K562 (cell line): ENCODE measurements at regions not wholly inside any gene's neighbourhood (a gene's known extent, or its start where the extent isn't known, plus 50 kb on each side); places are given as distances from the start of the nearest gene placed in this dataset.

Experiments used
- ATAC-seq: fragments of 200-7000 bp; cut with Tn5 transposase; 3 replicates; pipeline ENCODE4 v1.9.1; 2020; ENCODE audit warnings: moderate library complexity
- BruUV-seq: library from RNA; stranded (reverse); fragments of 400-500 nt; replicated peaks from 2 replicates; lab custom pipeline; 2021; lab: Mats Ljungman, UMichigan
- CTCF ChIA-PET: fragments of 300-600 bp; formaldehyde crosslinking; extraction: SDS; loops from one replicate; lab custom pipeline; 2021; ENCODE audit warnings: low intra/inter-chr PET ratio; lab: Yijun Ruan, JAX
- POLR2A ChIA-PET: fragments of 300-600, 350-650 bp; sonication (Branson Sonifier 250); formaldehyde crosslinking; extraction: SDS; loops from one replicate; lab custom pipeline; 2021; ENCODE audit warnings: antibody characterized with exemption, inconsistent platforms; lab: Yijun Ruan, JAX
- DNase-seq, 4 experiments: peaks; one replicate each; pipeline versions ENCODE4 v3.0.0 to v3.0.0-alpha.2; 2011 to 2018; ENCODE audit warnings: low spot score in 3 of 4, mixed read lengths in 3 of 4; ENCODE audit errors: extremely low read depth in 1 of 4
- FAIRE-seq: peaks from 2 replicates; lab custom pipeline; 2011; peaks lifted over from hg19 to GRCh38; lab: Jason Lieb, UNC
- H2AFZ ChIP-seq: 2 replicates; pipeline ENCODE4 v1.6.0; 2011; ENCODE audit warnings: low read depth, low read length, control low read depth, inconsistent platforms
- H3K27ac ChIP-seq: fragments of 200-600 bp; 3 replicates; pipeline ENCODE4 v1.8.0; 2011; ENCODE audit warnings: low read depth, mild to moderate bottlenecking, control low read depth, inconsistent platforms, low read length, moderate library complexity, mixed read lengths; ENCODE audit errors: extremely low read depth
- H3K27me3 ChIP-seq, 2 experiments: fragments of 300-600 bp in 1 of 2; 2 replicates in 1 of 2; 3 replicates in 1 of 2; pipeline versions ENCODE4 v1.6.0 to v1.8.0; 2011; ENCODE audit warnings: inconsistent platforms in 2 of 2, low read length in 2 of 2, mild to moderate bottlenecking in 1 of 2, mixed read lengths in 1 of 2, moderate library complexity in 1 of 2; ENCODE audit not compliant: control insufficient read depth in 2 of 2, insufficient read depth in 2 of 2
- H3K36me3 ChIP-seq: fragments of 300-600 bp; 3 replicates; pipeline ENCODE4 v1.8.0; 2011; ENCODE audit warnings: mild to moderate bottlenecking, low read length, inconsistent platforms; ENCODE audit not compliant: control insufficient read depth, insufficient read depth
- H3K4me1 ChIP-seq, 2 experiments: fragments of 200-600 bp in 1 of 2; replicated peaks in 1 of 2; 2 replicates in 1 of 2; 3 replicates in 1 of 2; pipeline versions ENCODE4 v1.5.1 to v1.8.0; 2011; ENCODE audit warnings: inconsistent platforms in 2 of 2, low read length in 2 of 2, mild to moderate bottlenecking in 1 of 2, mixed read lengths in 1 of 2, moderate library complexity in 1 of 2; ENCODE audit not compliant: control insufficient read depth in 2 of 2, insufficient read depth in 2 of 2
- H3K4me2 ChIP-seq: 2 replicates; pipeline ENCODE4 v1.6.1; 2011; ENCODE audit warnings: low read length, control low read depth, inconsistent platforms, mixed read lengths; ENCODE audit not compliant: insufficient read depth
- H3K4me3 ChIP-seq: fragments of 200-600 bp; sonication (generic), shearing (Covaris generic); 2 replicates; pipeline ENCODE4 v1.5.1; 2016; ENCODE audit warnings: control low read depth, inconsistent platforms
- H3K79me2 ChIP-seq: fragments of 200-600 bp; 3 replicates; pipeline ENCODE4 v1.8.0; 2011; ENCODE audit warnings: low read length, inconsistent platforms; ENCODE audit not compliant: control insufficient read depth, insufficient read depth
- H3K9ac ChIP-seq, 2 experiments: 2 replicates each; pipeline versions ENCODE4 v1.6.0 to v1.6.1; 2011; ENCODE audit warnings: low read depth in 2 of 2, low read length in 2 of 2, control low read depth in 1 of 2, inconsistent platforms in 1 of 2, mild to moderate bottlenecking in 1 of 2, mixed read lengths in 1 of 2; ENCODE audit not compliant: insufficient read depth in 1 of 2
- H3K9me1 ChIP-seq: one replicate; pipeline ENCODE4 v1.6.0; 2011; ENCODE audit warnings: inconsistent platforms, mild to moderate bottlenecking, low read length, moderate library complexity; ENCODE audit not compliant: control insufficient read depth, insufficient read depth
- H3K9me3 ChIP-seq: replicated peaks from 2 replicates; pipeline ENCODE4 v1.5.1; 2011; ENCODE audit warnings: low read depth, low read length, inconsistent platforms; ENCODE audit not compliant: control insufficient read depth, insufficient read depth
- H4K20me1 ChIP-seq: replicated peaks from 2 replicates; pipeline ENCODE4 v1.6.1; 2011; ENCODE audit warnings: low read length, inconsistent platforms, mixed read lengths; ENCODE audit not compliant: control insufficient read depth, insufficient read depth
- MCM5 ChIP-seq: fragments of 450-650 bp; IDR thresholded peaks from 2 replicates; pipeline ENCODE4 v1.6.1; 2016; ENCODE audit warnings: low read depth
- PHF20 ChIP-seq: fragments of 450-650 bp; IDR thresholded peaks from 2 replicates; pipeline ENCODE4 v1.6.1; 2018; ENCODE audit not compliant: partially characterized antibody
- POLR2AphosphoS5 ChIP-seq: IDR thresholded peaks from 2 replicates; pipeline ENCODE4 v1.6.1; 2011; ENCODE audit warnings: mild to moderate bottlenecking, low read depth, low read length, moderate library complexity; ENCODE audit not compliant: control insufficient read depth, insufficient read depth
- SRF ChIP-seq, 2 experiments: fragments of 250-450, 450-650 bp in 1 of 2; sonication (Bioruptor Pico) in 1 of 2; sonication (generic) in 1 of 2; formaldehyde crosslinking; IDR thresholded peaks; 2 replicates each; pipeline versions ENCODE4 v1.5.0 to v1.5.1; 2020 to 2022; ENCODE audit warnings: mild to moderate bottlenecking in 1 of 2, missing genetic modification reagents in 1 of 2
- ZBTB7A ChIP-seq: IDR thresholded peaks from 2 replicates; pipeline ENCODE4 v1.6.1; 2011; ENCODE audit warnings: low read depth, mild to moderate bottlenecking, low read length, moderate library complexity, borderline replicate concordance; ENCODE audit not compliant: control insufficient read depth
- WGBS: fragments of 100-300 bp; shearing (Covaris generic); methylation state at CpG from one replicate; pipeline ENCODE4 v1.1.6; 2016; ENCODE audit warnings: low coverage, mixed read lengths; ENCODE audit not compliant: insufficient coverage; ENCODE audit errors: missing lambda C conversion rate; 5-methylcytosine and 5-hydroxymethylcytosine counted together
- in situ Hi-C: fragments of 300-500 bp; cut with MboI; formaldehyde crosslinking; loops from 4 replicates; pipeline ENCODE4 v1.15.0; 2018; ENCODE audit warnings: inconsistent platforms, mixed read lengths
- intact Hi-C: fragments of 100-400 bp; cut with micrococcal nuclease; formaldehyde crosslinking; loops from 2 replicates; pipeline ENCODE4 v1.14.2; 2022
- TF ChIP-seq, protein P1 (sequence below): fragments of 250-450 bp; sonication (Bioruptor Pico); IDR thresholded peaks from 2 replicates; pipeline ENCODE4 v1.8.0; 2022; ENCODE audit warnings: moderate library complexity, mild to moderate bottlenecking, inconsistent platforms
- TF ChIP-seq, protein P2 (sequence below): fragments of 200-400 bp; formaldehyde crosslinking; IDR thresholded peaks from 2 replicates; pipeline ENCODE4 v1.6.1; 2017; ENCODE audit warnings: mild to moderate bottlenecking, low read depth, low read length, moderate library complexity
- TF ChIP-seq, protein P3 (sequence below), 2 experiments: fragments of 450-650 bp in 1 of 2; sonication (generic) in 1 of 2; formaldehyde crosslinking in 1 of 2; IDR thresholded peaks in 1 of 2; conservative IDR thresholded peaks in 1 of 2; 2 replicates each; pipeline versions ENCODE4 v1.6.1 to v1.8.1; 2016 to 2023; ENCODE audit warnings: mild to moderate bottlenecking in 2 of 2, moderate library complexity in 2 of 2, inconsistent platforms in 1 of 2, missing genetic modification reagents in 1 of 2
- TF ChIP-seq, protein P4 (sequence below), 2 experiments: fragments of 450-650 bp; IDR thresholded peaks; 2 replicates each; pipeline ENCODE4 v1.6.1; 2018; ENCODE audit warnings: mild to moderate bottlenecking in 2 of 2, low read depth in 1 of 2; ENCODE audit not compliant: partially characterized antibody in 2 of 2
- TF ChIP-seq, protein P5 (sequence below): fragments of 250-450 bp; sonication (Bioruptor Pico); IDR thresholded peaks from 2 replicates; pipeline ENCODE4 v1.8.0; 2022; ENCODE audit warnings: inconsistent platforms, mild to moderate bottlenecking, moderate library complexity, borderline replicate concordance

DNA sequence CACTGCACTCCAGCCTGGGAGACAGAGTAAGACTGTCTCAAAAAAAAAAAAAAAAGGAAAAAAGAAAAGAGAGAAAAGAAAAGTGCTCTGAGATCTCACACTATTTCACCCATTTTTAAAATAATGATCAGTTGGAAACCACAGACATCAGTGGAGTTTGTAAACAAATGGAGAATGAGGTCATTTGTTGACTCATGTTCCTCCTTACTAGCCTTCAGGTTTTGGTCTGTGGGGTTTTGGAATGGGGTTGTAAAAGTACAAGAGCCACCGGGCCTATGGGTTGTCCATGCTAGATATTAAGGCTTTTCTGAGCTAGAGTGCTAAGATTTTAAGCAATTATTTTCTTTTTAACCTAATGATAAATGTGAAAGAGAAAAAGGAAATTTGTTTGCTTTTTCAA is 104.4 kb upstream of the PRL start:
- BruUV-seq, result no TSS peak
- H3K4me3 ChIP-seq, result no peak overlapping the region
- ATAC-seq (no peak), DNase-seq (no peak), FAIRE-seq (no peak)
- H3K9ac ChIP-seq, result no peak overlapping the region
- H3K9me1 ChIP-seq, result no peaks in the 10 kb centered on the region
- no peak overlapping the region for H3K4me2 ChIP-seq
- H4K20me1 ChIP-seq, result no peaks in the 10 kb centered on the region
- in situ Hi-C loops (no loop called here), intact Hi-C loops (no loop called here)
- no peaks in the 10 kb centered on the region for H3K9me3 ChIP-seq
- H3K4me1 ChIP-seq, result no peaks in the 10 kb centered on the region
- no peaks in the 10 kb centered on the region for H3K79me2 ChIP-seq
- H3K27ac ChIP-seq, result no peak overlapping the region
- H2AFZ ChIP-seq, result no peak overlapping the region
- WGBS, result 0% methylated on average over 1 of the region's 1 CpG
- no peaks in the 10 kb centered on the region for H3K36me3 ChIP-seq
- POLR2A ChIA-PET, result no interaction called here
- H3K27me3 ChIP-seq, result no peaks in the 10 kb centered on the region
- CTCF ChIA-PET, result no interaction called here
- TF ChIP-seq, protein P1, sequence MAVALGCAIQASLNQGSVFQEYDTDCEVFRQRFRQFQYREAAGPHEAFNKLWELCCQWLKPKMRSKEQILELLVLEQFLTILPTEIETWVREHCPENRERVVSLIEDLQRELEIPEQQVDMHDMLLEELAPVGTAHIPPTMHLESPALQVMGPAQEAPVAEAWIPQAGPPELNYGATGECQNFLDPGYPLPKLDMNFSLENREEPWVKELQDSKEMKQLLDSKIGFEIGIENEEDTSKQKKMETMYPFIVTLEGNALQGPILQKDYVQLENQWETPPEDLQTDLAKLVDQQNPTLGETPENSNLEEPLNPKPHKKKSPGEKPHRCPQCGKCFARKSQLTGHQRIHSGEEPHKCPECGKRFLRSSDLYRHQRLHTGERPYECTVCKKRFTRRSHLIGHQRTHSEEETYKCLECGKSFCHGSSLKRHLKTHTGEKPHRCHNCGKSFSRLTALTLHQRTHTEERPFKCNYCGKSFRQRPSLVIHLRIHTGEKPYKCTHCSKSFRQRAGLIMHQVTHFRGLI, result no peak
- TF ChIP-seq MCM5 (no peak), SRF (CRISPR knock-in tag; IDR thresholded peaks at IDR 0.05) (no peak), ZBTB7A (no peak), POLR2AphosphoS5 (no peak), PHF20 (no peak)
- TF ChIP-seq, protein P2, sequence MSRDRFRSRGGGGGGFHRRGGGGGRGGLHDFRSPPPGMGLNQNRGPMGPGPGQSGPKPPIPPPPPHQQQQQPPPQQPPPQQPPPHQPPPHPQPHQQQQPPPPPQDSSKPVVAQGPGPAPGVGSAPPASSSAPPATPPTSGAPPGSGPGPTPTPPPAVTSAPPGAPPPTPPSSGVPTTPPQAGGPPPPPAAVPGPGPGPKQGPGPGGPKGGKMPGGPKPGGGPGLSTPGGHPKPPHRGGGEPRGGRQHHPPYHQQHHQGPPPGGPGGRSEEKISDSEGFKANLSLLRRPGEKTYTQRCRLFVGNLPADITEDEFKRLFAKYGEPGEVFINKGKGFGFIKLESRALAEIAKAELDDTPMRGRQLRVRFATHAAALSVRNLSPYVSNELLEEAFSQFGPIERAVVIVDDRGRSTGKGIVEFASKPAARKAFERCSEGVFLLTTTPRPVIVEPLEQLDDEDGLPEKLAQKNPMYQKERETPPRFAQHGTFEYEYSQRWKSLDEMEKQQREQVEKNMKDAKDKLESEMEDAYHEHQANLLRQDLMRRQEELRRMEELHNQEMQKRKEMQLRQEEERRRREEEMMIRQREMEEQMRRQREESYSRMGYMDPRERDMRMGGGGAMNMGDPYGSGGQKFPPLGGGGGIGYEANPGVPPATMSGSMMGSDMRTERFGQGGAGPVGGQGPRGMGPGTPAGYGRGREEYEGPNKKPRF, result no peak
- TF ChIP-seq, protein P3, sequence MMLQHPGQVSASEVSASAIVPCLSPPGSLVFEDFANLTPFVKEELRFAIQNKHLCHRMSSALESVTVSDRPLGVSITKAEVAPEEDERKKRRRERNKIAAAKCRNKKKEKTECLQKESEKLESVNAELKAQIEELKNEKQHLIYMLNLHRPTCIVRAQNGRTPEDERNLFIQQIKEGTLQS (IDR thresholded peaks at IDR 0.05), result no peak
- TF ChIP-seq, protein P3 (CRISPR knock-in tag; conservative IDR thresholded peaks at IDR 0.05), result no peak
- TF ChIP-seq, protein P4, sequence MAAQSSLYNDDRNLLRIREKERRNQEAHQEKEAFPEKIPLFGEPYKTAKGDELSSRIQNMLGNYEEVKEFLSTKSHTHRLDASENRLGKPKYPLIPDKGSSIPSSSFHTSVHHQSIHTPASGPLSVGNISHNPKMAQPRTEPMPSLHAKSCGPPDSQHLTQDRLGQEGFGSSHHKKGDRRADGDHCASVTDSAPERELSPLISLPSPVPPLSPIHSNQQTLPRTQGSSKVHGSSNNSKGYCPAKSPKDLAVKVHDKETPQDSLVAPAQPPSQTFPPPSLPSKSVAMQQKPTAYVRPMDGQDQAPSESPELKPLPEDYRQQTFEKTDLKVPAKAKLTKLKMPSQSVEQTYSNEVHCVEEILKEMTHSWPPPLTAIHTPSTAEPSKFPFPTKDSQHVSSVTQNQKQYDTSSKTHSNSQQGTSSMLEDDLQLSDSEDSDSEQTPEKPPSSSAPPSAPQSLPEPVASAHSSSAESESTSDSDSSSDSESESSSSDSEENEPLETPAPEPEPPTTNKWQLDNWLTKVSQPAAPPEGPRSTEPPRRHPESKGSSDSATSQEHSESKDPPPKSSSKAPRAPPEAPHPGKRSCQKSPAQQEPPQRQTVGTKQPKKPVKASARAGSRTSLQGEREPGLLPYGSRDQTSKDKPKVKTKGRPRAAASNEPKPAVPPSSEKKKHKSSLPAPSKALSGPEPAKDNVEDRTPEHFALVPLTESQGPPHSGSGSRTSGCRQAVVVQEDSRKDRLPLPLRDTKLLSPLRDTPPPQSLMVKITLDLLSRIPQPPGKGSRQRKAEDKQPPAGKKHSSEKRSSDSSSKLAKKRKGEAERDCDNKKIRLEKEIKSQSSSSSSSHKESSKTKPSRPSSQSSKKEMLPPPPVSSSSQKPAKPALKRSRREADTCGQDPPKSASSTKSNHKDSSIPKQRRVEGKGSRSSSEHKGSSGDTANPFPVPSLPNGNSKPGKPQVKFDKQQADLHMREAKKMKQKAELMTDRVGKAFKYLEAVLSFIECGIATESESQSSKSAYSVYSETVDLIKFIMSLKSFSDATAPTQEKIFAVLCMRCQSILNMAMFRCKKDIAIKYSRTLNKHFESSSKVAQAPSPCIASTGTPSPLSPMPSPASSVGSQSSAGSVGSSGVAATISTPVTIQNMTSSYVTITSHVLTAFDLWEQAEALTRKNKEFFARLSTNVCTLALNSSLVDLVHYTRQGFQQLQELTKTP (IDR thresholded peaks at IDR 0.05; ENCODE audit: low read depth in 1 of 2, partially characterized antibody in 2 of 2), result no peak
- TF ChIP-seq, protein P5, sequence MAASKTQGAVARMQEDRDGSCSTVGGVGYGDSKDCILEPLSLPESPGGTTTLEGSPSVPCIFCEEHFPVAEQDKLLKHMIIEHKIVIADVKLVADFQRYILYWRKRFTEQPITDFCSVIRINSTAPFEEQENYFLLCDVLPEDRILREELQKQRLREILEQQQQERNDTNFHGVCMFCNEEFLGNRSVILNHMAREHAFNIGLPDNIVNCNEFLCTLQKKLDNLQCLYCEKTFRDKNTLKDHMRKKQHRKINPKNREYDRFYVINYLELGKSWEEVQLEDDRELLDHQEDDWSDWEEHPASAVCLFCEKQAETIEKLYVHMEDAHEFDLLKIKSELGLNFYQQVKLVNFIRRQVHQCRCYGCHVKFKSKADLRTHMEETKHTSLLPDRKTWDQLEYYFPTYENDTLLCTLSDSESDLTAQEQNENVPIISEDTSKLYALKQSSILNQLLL, result no peak
